SJCRH30 (cell line): ENCODE measurements at regions not wholly inside any gene's neighbourhood (a gene's known extent, or its start where the extent isn't known, plus 50 kb on each side); places are given as distances from the start of the nearest gene placed in this dataset.

Experiments used
- DNase-seq, 2 experiments: peaks; one replicate each; pipeline ENCODE4 v3.0.0-alpha.2; 2015 to 2020
- H3K27ac ChIP-seq: fragments of 250-450 bp; sonication (Bioruptor Pico); 2 replicates; pipeline ENCODE4 v1.5.1; 2020; ENCODE audit warnings: mild to moderate bottlenecking, moderate library complexity
- H3K27me3 ChIP-seq: fragments of 250-450 bp; sonication (Bioruptor Pico); 2 replicates; pipeline ENCODE4 v1.5.1; 2020; ENCODE audit warnings: mild to moderate bottlenecking, moderate library complexity
- H3K36me3 ChIP-seq: fragments of 250-450 bp; sonication (Bioruptor Pico); 2 replicates; pipeline ENCODE4 v1.5.1; 2020; ENCODE audit warnings: mild to moderate bottlenecking, moderate library complexity
- H3K4me1 ChIP-seq: fragments of 250-450 bp; sonication (Bioruptor Pico); 2 replicates; pipeline ENCODE4 v1.5.1; 2020; ENCODE audit warnings: mild to moderate bottlenecking, moderate library complexity
- H3K4me3 ChIP-seq: fragments of 250-450 bp; sonication (Bioruptor Pico); 2 replicates; pipeline ENCODE4 v1.5.1; 2020; ENCODE audit warnings: mild to moderate bottlenecking, moderate library complexity
- H3K9me3 ChIP-seq: fragments of 250-450 bp; sonication (Bioruptor Pico); replicated peaks from 2 replicates; pipeline ENCODE4 v1.5.1; 2020; ENCODE audit warnings: mild to moderate bottlenecking, moderate library complexity

- Histone ChIP-seq H3K36me3 (no peaks in the 10 kb centered on the region), H3K4me3 (no peak overlapping the region), H3K27me3 (no peaks in the 10 kb centered on the region), H3K9me3 (no peaks in the 10 kb centered on the region), H3K4me1 (no peaks in the 10 kb centered on the region), H3K27ac (no peak overlapping the region)
- no peak for DNase-seq
These were observed 1053.5 kb downstream of the NR2F1-AS1 start for GRCh38 chr5:92527311-92528078.

- Histone ChIP-seq H3K36me3 (no peaks in the 10 kb centered on the region), H3K9me3 (no peaks in the 10 kb centered on the region), H3K27me3 (no peaks in the 10 kb centered on the region), H3K4me1 (peaks cover 6% of the 10 kb centered on the region), H3K27ac (no peak overlapping the region), H3K4me3 (no peak overlapping the region)
- DNase-seq, result no peak
These were observed 1055.9 kb downstream of the NR2F1-AS1 start for GRCh38 chr5:92525131-92525530.

- no peak overlapping the region for H3K4me3 ChIP-seq
- H3K27ac ChIP-seq, result peak overlapping the region; percentile 19
- H3K27me3 ChIP-seq, result no peaks in the 10 kb centered on the region
- no peaks in the 10 kb centered on the region for H3K9me3 ChIP-seq
- peak in 1 of 2 experiments; percentile 51 for DNase-seq
- H3K4me1 ChIP-seq, result peaks cover 17% of the 10 kb centered on the region
- H3K36me3 ChIP-seq, result no peaks in the 10 kb centered on the region
These were observed 1061.0 kb downstream of the NR2F1-AS1 start for GRCh38 chr5:92519811-92520632.

- H3K36me3 ChIP-seq, result no peaks in the 10 kb centered on the region
- DNase-seq, result peak; percentile 7 to 28
- no peak overlapping the region for H3K27ac ChIP-seq
- no peak overlapping the region for H3K4me3 ChIP-seq
- no peaks in the 10 kb centered on the region for H3K27me3 ChIP-seq
- H3K4me1 ChIP-seq, result peaks cover 17% of the 10 kb centered on the region
- H3K9me3 ChIP-seq, result no peaks in the 10 kb centered on the region; the same call in 1 of the 2 replicates
These were observed 1062.6 kb downstream of the NR2F1-AS1 start for GRCh38 chr5:92518318-92518904.

- Histone ChIP-seq H3K4me3 (no peak overlapping the region), H3K36me3 (no peaks in the 10 kb centered on the region), H3K4me1 (peaks cover 9% of the 10 kb centered on the region), H3K27ac (no peak overlapping the region), H3K27me3 (no peaks in the 10 kb centered on the region), H3K9me3 (peaks cover 11% of the 10 kb centered on the region)
- DNase-seq, result no peak
These were observed 1066.1 kb downstream of the NR2F1-AS1 start for GRCh38 chr5:92514896-92515295.

GRCh38 chr5:92513067-92513466 is 1068.0 kb downstream of the NR2F1-AS1 start:
- Histone ChIP-seq H3K36me3 (no peaks in the 10 kb centered on the region), H3K9me3 (peaks cover 11% of the 10 kb centered on the region), H3K27me3 (no peaks in the 10 kb centered on the region), H3K4me3 (no peak overlapping the region), H3K4me1 (no peaks in the 10 kb centered on the region), H3K27ac (no peak overlapping the region)
- no peak for DNase-seq

- H3K9me3 ChIP-seq, result peaks cover 10% of the 10 kb centered on the region
- no peak for DNase-seq
These were observed 1072.7 kb downstream of the NR2F1-AS1 start for GRCh38 chr5:92508271-92508670.

GRCh38 chr5:92505925-92506324 is 1075.1 kb downstream of the NR2F1-AS1 start:
- no peak overlapping the region for H3K27ac ChIP-seq
- H3K4me1 ChIP-seq, result no peaks in the 10 kb centered on the region
- DNase-seq, result no peak
- H3K4me3 ChIP-seq, result no peak overlapping the region
- no peaks in the 10 kb centered on the region for H3K27me3 ChIP-seq
- no peaks in the 10 kb centered on the region for H3K9me3 ChIP-seq
- H3K36me3 ChIP-seq, result no peaks in the 10 kb centered on the region

More at GRCh38 chr5:92508271-92508670, 1072.7 kb downstream of the NR2F1-AS1 start:
- Histone ChIP-seq H3K27me3 (no peaks in the 10 kb centered on the region), H3K27ac (no peak overlapping the region), H3K4me1 (no peaks in the 10 kb centered on the region), H3K36me3 (no peaks in the 10 kb centered on the region), H3K4me3 (no peak overlapping the region)

- Histone ChIP-seq H3K27me3 (no peaks in the 10 kb centered on the region), H3K27ac (no peak overlapping the region), H3K4me1 (no peaks in the 10 kb centered on the region), H3K4me3 (no peak overlapping the region), H3K9me3 (no peaks in the 10 kb centered on the region), H3K36me3 (no peaks in the 10 kb centered on the region)
- no peak for DNase-seq
These were observed 1075.9 kb downstream of the NR2F1-AS1 start for GRCh38 chr5:92505145-92505544.

- Histone ChIP-seq H3K27ac (no peak overlapping the region), H3K36me3 (no peaks in the 10 kb centered on the region), H3K4me1 (no peaks in the 10 kb centered on the region), H3K9me3 (no peaks in the 10 kb centered on the region), H3K4me3 (no peak overlapping the region), H3K27me3 (no peaks in the 10 kb centered on the region)
- no peak for DNase-seq
These were observed 1076.7 kb downstream of the NR2F1-AS1 start for GRCh38 chr5:92504346-92504745.

- Histone ChIP-seq H3K27ac (no peak overlapping the region), H3K36me3 (no peaks in the 10 kb centered on the region)
These were observed 1080.3 kb downstream of the NR2F1-AS1 start for GRCh38 chr5:92500752-92501151.

GRCh38 chr5:92496545-92496944 is 1084.5 kb downstream of the NR2F1-AS1 start:
- Histone ChIP-seq H3K36me3 (no peaks in the 10 kb centered on the region), H3K27me3 (no peaks in the 10 kb centered on the region), H3K4me1 (no peaks in the 10 kb centered on the region), H3K27ac (no peak overlapping the region), H3K9me3 (no peaks in the 10 kb centered on the region), H3K4me3 (no peak overlapping the region)
- DNase-seq, result no peak

More at GRCh38 chr5:92500752-92501151, 1080.3 kb downstream of the NR2F1-AS1 start:
- Histone ChIP-seq H3K4me1 (no peaks in the 10 kb centered on the region), H3K9me3 (no peaks in the 10 kb centered on the region), H3K4me3 (no peak overlapping the region), H3K27me3 (no peaks in the 10 kb centered on the region)
- no peak for DNase-seq

GRCh38 chr5:92494508-92494907 is 1086.5 kb downstream of the NR2F1-AS1 start:
- no peaks in the 10 kb centered on the region for H3K4me1 ChIP-seq
- H3K9me3 ChIP-seq, result no peaks in the 10 kb centered on the region
- no peaks in the 10 kb centered on the region for H3K27me3 ChIP-seq
- H3K4me3 ChIP-seq, result no peak overlapping the region
- no peaks in the 10 kb centered on the region for H3K36me3 ChIP-seq
- H3K27ac ChIP-seq, result no peak overlapping the region
- no peak for DNase-seq

- no peaks in the 10 kb centered on the region for H3K9me3 ChIP-seq
- no peaks in the 10 kb centered on the region for H3K27me3 ChIP-seq
- no peaks in the 10 kb centered on the region for H3K36me3 ChIP-seq
- no peak for DNase-seq
- no peaks in the 10 kb centered on the region for H3K4me1 ChIP-seq
- no peak overlapping the region for H3K4me3 ChIP-seq
- no peak overlapping the region for H3K27ac ChIP-seq
These were observed 1088.1 kb downstream of the NR2F1-AS1 start for GRCh38 chr5:92492908-92493307.

GRCh38 chr5:92484484-92484883 is 1096.5 kb downstream of the NR2F1-AS1 start:
- no peaks in the 10 kb centered on the region for H3K4me1 ChIP-seq
- H3K27me3 ChIP-seq, result no peaks in the 10 kb centered on the region
- no peak overlapping the region for H3K27ac ChIP-seq
- no peak overlapping the region for H3K4me3 ChIP-seq
- no peaks in the 10 kb centered on the region for H3K36me3 ChIP-seq
- no peaks in the 10 kb centered on the region for H3K9me3 ChIP-seq
- no peak for DNase-seq
